ENCODE measurements at regions not wholly inside any gene's neighbourhood (a gene's known extent, or its start where the extent isn't known, plus 50 kb on each side); places are given as distances from the start of the nearest gene placed in this dataset.
"Not testable (repeated sequence)": the region's sequence is repeated elsewhere in the genome, so short reads cannot be mapped to it uniquely, and the experiment has no call there.

- Histone ChIP-seq H2AFZ (ENCODE audit: low read depth, low read length) (no peak overlapping the region), H3K36me3 (ENCODE audit: insufficient read depth, low read length) (no peaks in the 10 kb centered on the region), H3K27me3 (ENCODE audit: insufficient read depth, low read length) (no peaks in the 10 kb centered on the region), H3K4me3 (ENCODE audit: low read length) (no peak overlapping the region), H3K9me3 (ENCODE audit: low read length) (no peaks in the 10 kb centered on the region), H3K4me1 (ENCODE audit: insufficient read depth, low read length) (no peaks in the 10 kb centered on the region)
These were observed 346.5 kb downstream of the BCL11B start for GRCh38 chr14:98925354-98926040.

- no peaks in the 10 kb centered on the region for H3K4me1 ChIP-seq (ENCODE audit: insufficient read depth, low read length)
- H3K9me3 ChIP-seq (ENCODE audit: low read length) = no peaks in the 10 kb centered on the region
- no peak overlapping the region for H3K4me3 ChIP-seq (ENCODE audit: low read length)
- H3K36me3 ChIP-seq (ENCODE audit: insufficient read depth, low read length) = no peaks in the 10 kb centered on the region
- no peaks in the 10 kb centered on the region for H3K27me3 ChIP-seq (ENCODE audit: insufficient read depth, low read length)
- no peak overlapping the region for H2AFZ ChIP-seq (ENCODE audit: low read depth, low read length)
These were observed 345.9 kb downstream of the BCL11B start for GRCh38 chr14:98926146-98926545.

- Histone ChIP-seq H3K4me3 (ENCODE audit: low read length) (no peak overlapping the region), H3K9me3 (ENCODE audit: low read length) (no peaks in the 10 kb centered on the region), H3K36me3 (ENCODE audit: insufficient read depth, low read length) (no peaks in the 10 kb centered on the region), H3K27me3 (ENCODE audit: insufficient read depth, low read length) (no peaks in the 10 kb centered on the region), H3K4me1 (ENCODE audit: insufficient read depth, low read length) (no peaks in the 10 kb centered on the region), H2AFZ (ENCODE audit: low read depth, low read length) (no peak overlapping the region)
These were observed 345.2 kb downstream of the BCL11B start for GRCh38 chr14:98926801-98927200.

- Histone ChIP-seq H3K36me3 (ENCODE audit: insufficient read depth, low read length) (no peaks in the 10 kb centered on the region), H3K4me3 (ENCODE audit: low read length) (no peak overlapping the region), H2AFZ (ENCODE audit: low read depth, low read length) (no peak overlapping the region), H3K4me1 (ENCODE audit: insufficient read depth, low read length) (no peaks in the 10 kb centered on the region), H3K9me3 (ENCODE audit: low read length) (no peaks in the 10 kb centered on the region), H3K27me3 (ENCODE audit: insufficient read depth, low read length) (no peaks in the 10 kb centered on the region)
These were observed 344.0 kb downstream of the BCL11B start for GRCh38 chr14:98927986-98928385.

GRCh38 chr14:98928418-98928817, 343.6 kb downstream of the BCL11B start:
- H2AFZ ChIP-seq (ENCODE audit: low read depth, low read length) = no peak overlapping the region
- H3K4me3 ChIP-seq (ENCODE audit: low read length) = no peak overlapping the region
- H3K36me3 ChIP-seq (ENCODE audit: insufficient read depth, low read length) = no peaks in the 10 kb centered on the region
- H3K9me3 ChIP-seq (ENCODE audit: low read length) = no peaks in the 10 kb centered on the region
- H3K27me3 ChIP-seq (ENCODE audit: insufficient read depth, low read length) = no peaks in the 10 kb centered on the region
- H3K4me1 ChIP-seq (ENCODE audit: insufficient read depth, low read length) = no peaks in the 10 kb centered on the region

GRCh38 chr14:98931126-98931525, 340.9 kb downstream of the BCL11B start:
- Histone ChIP-seq H3K27me3 (ENCODE audit: insufficient read depth, low read length) (no peaks in the 10 kb centered on the region), H3K36me3 (ENCODE audit: insufficient read depth, low read length) (no peaks in the 10 kb centered on the region), H3K4me3 (ENCODE audit: low read length) (no peak overlapping the region), H3K9me3 (ENCODE audit: low read length) (no peaks in the 10 kb centered on the region), H2AFZ (ENCODE audit: low read depth, low read length) (no peak overlapping the region), H3K4me1 (ENCODE audit: insufficient read depth, low read length) (no peaks in the 10 kb centered on the region)

- no peaks in the 10 kb centered on the region for H3K36me3 ChIP-seq (ENCODE audit: insufficient read depth, low read length)
- no peaks in the 10 kb centered on the region for H3K4me1 ChIP-seq (ENCODE audit: insufficient read depth, low read length)
- H2AFZ ChIP-seq (ENCODE audit: low read depth, low read length) = no peak overlapping the region
- no peaks in the 10 kb centered on the region for H3K27me3 ChIP-seq (ENCODE audit: insufficient read depth, low read length)
- no peak overlapping the region for H3K4me3 ChIP-seq (ENCODE audit: low read length)
- H3K9me3 ChIP-seq (ENCODE audit: low read length) = no peaks in the 10 kb centered on the region
These were observed 340.1 kb downstream of the BCL11B start for GRCh38 chr14:98931911-98932310.

GRCh38 chr14:98932431-98933325, 339.3 kb downstream of the BCL11B start:
- Histone ChIP-seq H3K9me3 (ENCODE audit: low read length) (no peaks in the 10 kb centered on the region), H3K27me3 (ENCODE audit: insufficient read depth, low read length) (peaks cover under 1% of the 10 kb centered on the region), H3K36me3 (ENCODE audit: insufficient read depth, low read length) (no peaks in the 10 kb centered on the region), H3K4me1 (ENCODE audit: insufficient read depth, low read length) (no peaks in the 10 kb centered on the region), H3K4me3 (ENCODE audit: low read length) (no peak overlapping the region), H2AFZ (ENCODE audit: low read depth, low read length) (no peak overlapping the region)

GRCh38 chr14:98934569-98934968, 337.4 kb downstream of the BCL11B start:
- not testable (repeated sequence) for H3K9me3 ChIP-seq (ENCODE audit: low read length); H3K4me1 ChIP-seq (ENCODE audit: insufficient read depth, low read length); H2AFZ ChIP-seq (ENCODE audit: low read depth, low read length); H3K27me3 ChIP-seq (ENCODE audit: insufficient read depth, low read length); H3K4me3 ChIP-seq (ENCODE audit: low read length); H3K36me3 ChIP-seq (ENCODE audit: insufficient read depth, low read length)

GRCh38 chr14:98935921-98936320, 336.1 kb downstream of the BCL11B start:
- Histone ChIP-seq H2AFZ (ENCODE audit: low read depth, low read length) (no peak overlapping the region), H3K36me3 (ENCODE audit: insufficient read depth, low read length) (no peaks in the 10 kb centered on the region), H3K4me3 (ENCODE audit: low read length) (no peak overlapping the region), H3K9me3 (ENCODE audit: low read length) (no peaks in the 10 kb centered on the region), H3K4me1 (ENCODE audit: insufficient read depth, low read length) (no peaks in the 10 kb centered on the region), H3K27me3 (ENCODE audit: insufficient read depth, low read length) (peaks cover 4% of the 10 kb centered on the region)

- Histone ChIP-seq H3K4me3 (ENCODE audit: low read length) (no peak overlapping the region), H3K36me3 (ENCODE audit: insufficient read depth, low read length) (no peaks in the 10 kb centered on the region), H3K4me1 (ENCODE audit: insufficient read depth, low read length) (no peaks in the 10 kb centered on the region), H3K9me3 (ENCODE audit: low read length) (no peaks in the 10 kb centered on the region), H3K27me3 (ENCODE audit: insufficient read depth, low read length) (peaks cover 4% of the 10 kb centered on the region), H2AFZ (ENCODE audit: low read depth, low read length) (no peak overlapping the region)
These were observed 335.0 kb downstream of the BCL11B start for GRCh38 chr14:98937021-98937420.

- Histone ChIP-seq H2AFZ (ENCODE audit: low read depth, low read length) (no peak overlapping the region), H3K4me3 (ENCODE audit: low read length) (no peak overlapping the region), H3K27me3 (ENCODE audit: insufficient read depth, low read length) (peaks cover 4% of the 10 kb centered on the region), H3K9me3 (ENCODE audit: low read length) (no peaks in the 10 kb centered on the region), H3K4me1 (ENCODE audit: insufficient read depth, low read length) (no peaks in the 10 kb centered on the region), H3K36me3 (ENCODE audit: insufficient read depth, low read length) (no peaks in the 10 kb centered on the region)
These were observed 334.1 kb downstream of the BCL11B start for GRCh38 chr14:98937712-98938505.

All from neuron (in vitro differentiated cells).